Right lobe of liver (tissue), 6 donors: ENCODE measurements at regions not wholly inside any gene's neighbourhood (a gene's known extent, or its start where the extent isn't known, plus 50 kb on each side); places are given as distances from the start of the nearest gene placed in this dataset.

Experiments
- ATAC-seq, 4 donors: fragments of 200-7000 bp; cut with Tn5 transposase; one replicate each; pipeline ENCODE4 v1.9.1; 2020; ENCODE audit warnings: mild to moderate bottlenecking in 4 of 4, moderate library complexity in 4 of 4
- DNase-seq, 3 donors: peaks; one replicate each; pipeline ENCODE4 v3.0.0-alpha.2; 2020
- H3K27ac ChIP-seq, 3 donors: fragments of 200-600 bp; one replicate each; pipeline ENCODE4 v1.8.0; 2022
- H3K27me3 ChIP-seq, 2 donors: fragments of 200-600 bp; one replicate each; pipeline ENCODE4 v1.8.0; 2022
- H3K36me3 ChIP-seq, 4 donors: fragments of 200-600 bp; sonication (generic) in 1 of 4; one replicate each; pipeline versions ENCODE4 v1.5.1 to v1.8.0; 2017 to 2022; ENCODE audit warnings: control low read depth in 1 of 4
- H3K4me1 ChIP-seq, 4 donors: fragments of 200-600 bp; sonication (generic) in 1 of 4; one replicate each; pipeline versions ENCODE4 v1.5.1 to v1.8.0; 2017 to 2022; ENCODE audit warnings: control low read depth in 1 of 4
- H3K4me3 ChIP-seq, 3 donors: fragments of 200-600 bp; one replicate each; pipeline ENCODE4 v1.8.0; 2022
- H3K9me3 ChIP-seq, 4 donors: fragments of 200-600 bp; sonication (generic) in 1 of 4; one replicate each; pipeline versions ENCODE4 v1.5.1 to v1.8.0; 2017 to 2022; ENCODE audit warnings: control low read depth in 1 of 4
- POLR2A ChIP-seq: fragments of 450-650 bp; IDR thresholded peaks from one replicate; pipeline ENCODE4 v1.6.1; 2017; ENCODE audit warnings: antibody characterized with exemption, mild to moderate bottlenecking
- WGBS: methylation state at CpG from one replicate; pipeline ENCODE4 v1.1.6; 2018; ENCODE audit warnings: low coverage, low lambda C conversion rate; ENCODE audit not compliant: insufficient coverage; ENCODE audit errors: missing lambda C conversion rate; 5-methylcytosine and 5-hydroxymethylcytosine counted together
- intact Hi-C, 2 donors: fragments of 100-400 bp; cut with DNase I; formaldehyde crosslinking; loops; one replicate each; pipeline versions ENCODE4 v1.11.2 to v1.14.1; 2022
- TF ChIP-seq, protein P1 (sequence below), 4 donors: fragments of 200-600 bp in 3 of 4; fragments of 450-650 bp in 1 of 4; IDR thresholded peaks; one replicate each; pipeline versions ENCODE4 v1.5.1 to v1.8.0; 2016 to 2022; ENCODE audit warnings: antibody characterized with exemption in 4 of 4, mild to moderate bottlenecking in 2 of 4
- donor health status: DM: no; HTN: yes; CAD: no.
- donor health status: DM: no; HTN: no; CAD: no.
- donor health status: DM: no; HTN: no; CAD: no.
- donor health status: DM: no; HTN: yes; CAD: no.
- donor health status: DM: no; HTN: yes; CAD: no.

DNA sequence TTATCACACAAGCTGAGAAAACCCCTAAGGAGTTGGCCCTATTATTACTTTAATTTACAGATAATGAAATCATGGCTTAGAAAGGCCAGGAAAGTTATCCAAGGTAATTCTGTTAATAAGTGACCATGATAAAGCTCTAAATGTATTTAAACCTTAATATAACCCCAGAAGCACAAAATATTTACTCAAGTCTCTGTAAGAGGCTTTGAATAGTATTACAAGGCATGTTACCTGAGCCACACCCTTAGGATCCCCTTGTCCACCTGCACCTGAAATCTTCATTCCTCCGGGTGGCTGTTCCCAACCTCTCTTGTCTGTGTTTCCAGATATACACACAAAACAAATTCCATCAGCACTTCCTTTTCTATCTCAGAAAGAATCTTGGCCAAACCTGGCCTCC lies 271.6 kb upstream of the BMP2 start:
- Histone ChIP-seq H3K4me1 (no peaks in the 10 kb centered on the region), H3K27ac (no peak overlapping the region), H3K27me3 (no peaks in the 10 kb centered on the region), H3K4me3 (no peak overlapping the region), H3K36me3 (no peaks in the 10 kb centered on the region), H3K9me3 (no peaks in the 10 kb centered on the region)
- ATAC-seq (no peak), DNase-seq (no peak)
- intact Hi-C loops, result no loop called here
- TF ChIP-seq, protein P1, sequence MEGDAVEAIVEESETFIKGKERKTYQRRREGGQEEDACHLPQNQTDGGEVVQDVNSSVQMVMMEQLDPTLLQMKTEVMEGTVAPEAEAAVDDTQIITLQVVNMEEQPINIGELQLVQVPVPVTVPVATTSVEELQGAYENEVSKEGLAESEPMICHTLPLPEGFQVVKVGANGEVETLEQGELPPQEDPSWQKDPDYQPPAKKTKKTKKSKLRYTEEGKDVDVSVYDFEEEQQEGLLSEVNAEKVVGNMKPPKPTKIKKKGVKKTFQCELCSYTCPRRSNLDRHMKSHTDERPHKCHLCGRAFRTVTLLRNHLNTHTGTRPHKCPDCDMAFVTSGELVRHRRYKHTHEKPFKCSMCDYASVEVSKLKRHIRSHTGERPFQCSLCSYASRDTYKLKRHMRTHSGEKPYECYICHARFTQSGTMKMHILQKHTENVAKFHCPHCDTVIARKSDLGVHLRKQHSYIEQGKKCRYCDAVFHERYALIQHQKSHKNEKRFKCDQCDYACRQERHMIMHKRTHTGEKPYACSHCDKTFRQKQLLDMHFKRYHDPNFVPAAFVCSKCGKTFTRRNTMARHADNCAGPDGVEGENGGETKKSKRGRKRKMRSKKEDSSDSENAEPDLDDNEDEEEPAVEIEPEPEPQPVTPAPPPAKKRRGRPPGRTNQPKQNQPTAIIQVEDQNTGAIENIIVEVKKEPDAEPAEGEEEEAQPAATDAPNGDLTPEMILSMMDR (IDR thresholded peaks at IDR 0.05), result no peak
- no peak for TF ChIP-seq POLR2A
- 43% methylated on average over 1 of the region's 1 CpG for WGBS

DNA sequence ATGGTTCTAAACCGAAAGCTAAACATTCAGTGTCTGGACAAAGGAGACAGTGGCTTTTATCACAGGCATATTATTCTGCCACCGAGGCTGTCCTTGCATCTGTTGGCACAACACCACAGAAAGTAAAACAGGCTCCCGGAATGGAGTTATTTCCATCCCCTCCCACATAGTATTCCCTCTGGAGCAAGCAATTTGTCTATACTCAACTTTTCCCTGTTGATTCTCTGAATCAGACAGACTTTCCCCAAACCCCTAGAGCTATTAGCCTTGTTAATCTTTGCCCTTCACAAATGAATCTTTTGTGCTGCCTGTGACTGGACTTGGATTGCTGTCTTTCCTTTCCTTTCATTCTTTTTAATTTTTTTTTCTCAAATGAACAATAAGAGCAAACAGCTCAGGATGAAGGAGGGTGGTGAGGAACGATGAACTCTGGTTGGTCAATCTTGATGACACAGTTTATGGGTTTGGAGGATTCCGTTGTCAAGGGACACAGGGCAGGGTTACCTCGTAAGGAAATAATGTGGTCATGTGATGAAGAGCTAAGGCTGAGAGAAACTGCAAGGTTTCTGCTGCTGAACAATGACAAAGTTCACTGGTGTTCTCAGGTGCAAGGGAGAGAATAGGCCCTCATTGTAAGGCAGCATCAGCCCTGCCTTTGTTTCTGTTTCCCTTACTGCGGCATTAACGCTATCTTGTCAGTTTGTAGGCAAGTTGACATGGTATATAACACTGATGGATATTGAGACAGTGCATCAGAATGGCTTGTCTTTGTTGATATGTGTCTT lies 275.0 kb upstream of the BMP2 start:
- TF ChIP-seq POLR2A, result no peak
- TF ChIP-seq, protein P1 (IDR thresholded peaks at IDR 0.05), result no peak
- no peak overlapping the region for H3K27ac ChIP-seq
- H3K4me1 ChIP-seq, result no peaks in the 10 kb centered on the region
- no peak for ATAC-seq
- intact Hi-C loops, result no loop called here
- no peaks in the 10 kb centered on the region for H3K27me3 ChIP-seq
- H3K9me3 ChIP-seq, result no peaks in the 10 kb centered on the region
- no peak for DNase-seq
- 56% methylated on average over 8 of the region's 8 CpGs for WGBS
- no peaks in the 10 kb centered on the region for H3K36me3 ChIP-seq
- H3K4me3 ChIP-seq, result no peak overlapping the region

DNA sequence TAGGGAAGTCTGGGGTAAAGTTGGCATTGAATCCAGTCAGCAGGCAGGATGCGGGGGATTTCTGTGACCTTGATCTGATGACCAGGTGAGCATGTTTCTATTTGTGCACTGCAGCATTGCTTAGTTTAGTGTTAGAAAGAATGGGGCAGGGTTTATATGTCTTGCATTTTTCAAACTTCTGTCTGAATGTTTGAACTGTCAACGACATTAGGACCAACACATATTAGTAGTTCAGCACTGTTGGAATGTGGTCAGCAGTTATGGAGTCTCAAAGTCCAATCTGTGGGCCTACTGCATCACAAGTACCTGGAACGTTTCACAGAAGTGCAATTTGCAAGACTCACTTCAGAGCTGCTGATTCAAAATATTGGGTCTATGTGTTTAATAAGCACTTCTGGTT lies 276.6 kb upstream of the BMP2 start:
- peak in 1 of 4 donors; percentile 45 for ATAC-seq
- intact Hi-C loops, result no loop called here

DNA sequence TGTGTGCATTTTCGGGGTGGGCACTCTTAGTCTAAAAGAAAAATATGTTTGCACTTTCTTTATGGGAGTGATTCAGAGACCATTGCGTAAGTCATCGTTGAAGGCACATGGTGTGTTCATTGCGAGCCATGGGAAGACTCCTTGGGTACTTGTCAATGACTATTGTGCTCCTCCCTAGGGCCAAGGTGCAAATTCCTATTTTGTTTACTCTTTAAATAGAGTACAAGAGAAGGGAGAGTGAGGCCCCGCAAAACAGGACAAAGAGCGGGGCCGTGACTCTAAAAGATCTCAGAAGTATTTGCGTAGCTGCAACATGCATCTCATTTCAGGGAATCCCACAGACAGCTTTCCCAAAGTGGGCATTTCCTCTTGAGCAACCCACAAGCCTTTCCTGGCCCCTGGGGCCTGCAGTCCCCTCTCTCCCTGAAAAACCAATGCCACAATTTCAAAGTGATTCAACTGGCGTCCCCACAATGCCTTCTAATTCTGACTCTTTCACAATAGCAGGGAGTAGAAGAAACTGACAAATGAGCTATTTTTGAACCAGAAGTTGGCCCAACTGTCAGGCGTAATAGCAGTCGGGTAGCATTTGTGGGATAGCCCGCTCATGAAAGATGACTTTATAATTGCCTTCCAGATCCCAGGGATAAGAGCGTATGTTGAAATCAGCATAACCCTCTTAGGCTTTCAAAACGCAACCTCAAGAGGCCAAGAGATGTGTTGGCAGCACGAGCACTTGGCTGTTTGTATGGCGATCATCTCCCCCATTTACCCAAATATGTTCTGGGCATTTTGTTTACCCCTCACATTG lies 277.9 kb upstream of the BMP2 start:
- WGBS, result 62% methylated on average over 12 of the region's 16 CpGs
- Histone ChIP-seq H3K36me3 (no peaks in the 10 kb centered on the region), H3K27ac (no peak overlapping the region), H3K4me3 (no peak overlapping the region), H3K4me1 (no peaks in the 10 kb centered on the region), H3K27me3 (no peaks in the 10 kb centered on the region), H3K9me3 (no peaks in the 10 kb centered on the region)
- DNase-seq (no peak), ATAC-seq (no peak)
- intact Hi-C loops, result no loop called here
- no peak for TF ChIP-seq POLR2A
- TF ChIP-seq, protein P1 (IDR thresholded peaks at IDR 0.05), result no peak

More for the DNA sequence above, 276.6 kb upstream of the BMP2 start:
- no peak overlapping the region for H3K27ac ChIP-seq
- TF ChIP-seq POLR2A, result no peak
- TF ChIP-seq, protein P1 (IDR thresholded peaks at IDR 0.05), result no peak
- H3K4me3 ChIP-seq, result no peak overlapping the region
- WGBS, result 26% methylated on average over 3 of the region's 3 CpGs
- no peaks in the 10 kb centered on the region for H3K36me3 ChIP-seq
- no peak for DNase-seq
- no peaks in the 10 kb centered on the region for H3K27me3 ChIP-seq
- H3K4me1 ChIP-seq, result no peaks in the 10 kb centered on the region
- no peaks in the 10 kb centered on the region for H3K9me3 ChIP-seq
